ENCODE measurements at regions not wholly inside any gene's neighbourhood (a gene's known extent, or its start where the extent isn't known, plus 50 kb on each side); places are given as distances from the start of the nearest gene placed in this dataset.
"Not testable (repeated sequence)": the region's sequence is repeated elsewhere in the genome, so short reads cannot be mapped to it uniquely, and the experiment has no call there.

DNA sequence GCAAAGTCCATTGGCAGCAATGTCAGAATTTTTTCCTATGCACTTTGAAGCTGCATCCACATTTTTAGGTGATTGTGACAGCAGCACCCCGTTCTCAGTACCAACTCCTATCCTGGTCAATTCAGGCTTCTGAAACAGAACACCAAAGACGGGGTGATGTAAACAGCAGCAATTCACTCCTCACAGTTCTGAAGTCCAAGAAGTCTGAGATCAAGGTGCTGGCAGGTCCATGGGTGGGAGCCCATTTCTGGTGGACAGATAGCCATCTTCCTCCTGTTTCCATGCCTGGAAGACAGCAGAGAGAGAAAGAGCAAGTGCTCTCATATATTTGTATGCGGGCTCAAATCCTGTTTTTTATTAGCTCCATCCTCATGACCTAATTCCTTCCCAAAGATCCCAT, 471.2 kb downstream of the BRD1 start:
- no peak for DNase-seq

DNA sequence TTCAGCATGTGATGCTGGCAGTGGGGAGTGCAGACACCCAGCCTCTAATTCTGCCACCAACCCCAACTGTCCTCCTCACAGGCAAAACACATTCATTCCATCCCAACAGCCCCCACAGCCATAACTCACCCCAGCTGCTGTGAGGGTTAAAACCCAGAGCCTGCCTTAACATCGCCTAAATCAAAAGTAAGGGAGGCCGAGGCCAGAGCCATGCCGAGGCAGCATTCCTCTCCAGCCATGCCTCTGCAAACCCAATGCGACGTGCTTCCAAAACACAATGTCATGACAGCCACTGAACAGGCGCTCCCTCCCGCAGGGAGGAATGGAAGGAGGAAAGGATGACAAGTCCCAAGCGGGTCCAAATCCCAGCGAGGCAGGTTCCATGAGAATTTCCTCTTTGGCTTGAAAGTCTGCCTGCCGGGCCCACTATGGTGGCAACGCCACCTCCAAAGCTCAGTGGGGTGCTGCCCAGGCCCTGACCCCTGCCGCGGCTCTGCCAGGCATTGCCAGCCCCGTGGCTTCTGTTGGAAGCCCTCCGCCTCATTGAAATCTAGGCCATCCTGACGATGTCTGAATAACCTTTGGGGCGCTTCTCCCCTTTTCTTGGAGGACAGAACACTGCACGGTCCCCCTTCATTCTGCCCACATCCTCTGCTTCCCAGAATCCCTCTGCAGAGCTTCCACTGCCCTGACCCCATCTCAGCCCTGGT, 472.3 kb downstream of the BRD1 start:
- DNase-seq: no peak

DNA sequence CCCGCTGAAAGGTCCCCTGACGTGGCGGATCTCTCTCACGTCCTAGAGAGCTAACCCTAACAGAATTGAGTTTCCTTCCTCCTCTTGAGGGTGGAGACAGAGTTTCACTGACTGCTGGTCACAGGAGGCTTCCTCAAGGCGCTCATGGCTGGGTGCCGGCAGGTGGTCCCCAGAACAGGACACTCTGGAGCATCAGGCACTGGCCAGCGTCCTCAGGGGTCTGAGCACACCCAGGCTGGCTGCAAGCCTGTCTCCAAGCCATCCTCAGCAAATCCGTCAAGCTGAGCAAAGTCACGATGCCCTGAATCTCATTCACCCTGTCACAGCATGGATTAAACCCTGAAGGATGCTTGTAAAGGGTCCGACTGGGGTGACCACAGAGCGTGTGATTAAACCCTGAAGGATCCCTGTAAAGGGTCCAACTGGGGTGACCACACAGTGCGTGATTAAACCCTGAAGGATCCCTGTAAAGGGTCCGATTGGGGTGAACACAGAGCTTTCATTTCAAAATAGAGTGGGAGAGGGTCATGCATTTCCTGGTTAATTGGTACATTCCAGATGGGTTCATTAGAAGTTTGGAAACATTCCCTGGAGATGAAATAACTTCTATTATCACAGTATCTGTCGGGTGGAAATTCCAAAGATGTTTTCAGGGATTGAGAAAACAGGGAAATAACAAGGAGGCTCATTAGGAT, 473.0 kb downstream of the BRD1 start:
- DNase-seq: no peak

DNA sequence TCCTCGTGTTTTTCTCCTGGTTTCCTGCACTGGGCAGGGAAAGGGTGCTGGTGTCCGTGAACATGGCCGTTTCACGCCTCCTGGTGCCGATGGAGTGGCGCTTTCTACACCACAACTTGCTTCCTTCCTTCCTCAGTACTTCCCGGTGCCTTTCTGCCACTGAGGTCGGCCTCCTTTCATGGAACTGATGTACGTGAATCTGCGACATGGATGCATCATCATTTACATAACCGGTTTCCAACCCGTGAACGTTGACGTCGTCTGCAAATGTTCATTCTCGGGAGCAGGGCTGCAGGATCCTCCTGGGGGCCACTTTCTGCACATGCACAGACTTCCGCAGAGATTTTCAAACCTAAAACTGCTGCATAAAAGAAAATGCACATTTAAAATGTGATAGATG, 474.4 kb downstream of the BRD1 start:
- DNase-seq: no peak

DNA sequence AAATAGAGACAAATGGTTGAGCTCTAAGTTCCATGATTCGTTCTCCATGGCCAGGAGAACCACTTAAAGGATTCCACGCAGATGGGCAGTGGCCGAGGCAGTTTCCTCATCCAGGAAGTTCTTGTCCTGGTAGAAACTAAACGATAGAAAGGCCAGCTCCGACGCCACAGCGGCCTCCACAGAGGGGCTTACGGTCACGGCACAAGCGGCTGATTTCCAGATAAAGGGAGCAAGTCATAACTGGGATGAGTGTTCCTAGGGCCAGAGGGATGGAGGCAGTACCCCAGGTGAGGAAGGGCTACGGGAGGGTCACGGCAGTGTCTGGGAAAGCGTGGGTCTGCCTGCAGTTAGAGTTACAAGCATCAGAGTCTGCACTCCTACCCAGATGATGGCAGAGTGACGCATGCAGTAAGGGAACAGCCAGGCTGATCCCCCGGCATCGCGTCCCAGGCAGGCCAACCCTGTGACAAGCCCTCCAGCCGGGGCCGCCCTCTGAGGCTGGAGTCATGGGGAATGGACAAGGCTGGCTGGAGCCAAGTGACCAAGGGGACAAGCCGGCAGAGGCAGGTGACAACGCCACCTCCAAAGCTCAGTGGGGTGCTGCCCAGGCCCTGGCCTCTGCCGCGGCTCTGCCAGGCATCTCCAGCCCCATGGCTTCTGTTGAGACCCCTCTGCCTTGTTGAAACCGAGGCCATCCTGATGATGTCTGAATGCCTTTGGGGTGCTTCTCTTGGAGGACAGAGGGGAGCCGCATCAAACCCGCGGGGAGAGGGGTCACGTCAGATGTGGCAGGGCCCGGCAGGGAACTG, 475.1 kb downstream of the BRD1 start:
- no peak for DNase-seq

DNA sequence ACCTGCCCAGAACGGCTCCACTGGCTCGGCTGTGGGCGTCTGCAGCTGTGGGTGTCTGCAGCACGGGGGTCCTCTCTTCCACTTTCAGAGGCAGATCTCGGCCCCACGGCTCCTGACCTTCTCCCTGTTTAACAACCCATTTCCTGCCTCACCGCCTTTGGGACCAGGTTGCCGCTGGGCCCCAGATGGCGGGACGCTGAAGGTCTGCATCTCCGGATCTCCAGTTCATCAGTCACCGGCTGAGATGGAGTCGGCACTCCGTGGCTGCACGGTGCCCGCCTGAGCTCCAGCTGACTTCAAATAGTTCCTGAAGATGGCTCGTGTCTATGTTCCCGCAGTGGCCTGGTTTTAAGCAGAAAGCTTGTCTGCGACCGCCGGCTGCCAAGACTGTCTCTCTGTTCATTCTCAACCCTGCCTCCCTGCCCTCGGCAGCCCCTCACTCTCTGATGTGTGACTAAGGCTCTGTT, 475.9 kb downstream of the BRD1 start:
- DNase-seq: no peak

DNA sequence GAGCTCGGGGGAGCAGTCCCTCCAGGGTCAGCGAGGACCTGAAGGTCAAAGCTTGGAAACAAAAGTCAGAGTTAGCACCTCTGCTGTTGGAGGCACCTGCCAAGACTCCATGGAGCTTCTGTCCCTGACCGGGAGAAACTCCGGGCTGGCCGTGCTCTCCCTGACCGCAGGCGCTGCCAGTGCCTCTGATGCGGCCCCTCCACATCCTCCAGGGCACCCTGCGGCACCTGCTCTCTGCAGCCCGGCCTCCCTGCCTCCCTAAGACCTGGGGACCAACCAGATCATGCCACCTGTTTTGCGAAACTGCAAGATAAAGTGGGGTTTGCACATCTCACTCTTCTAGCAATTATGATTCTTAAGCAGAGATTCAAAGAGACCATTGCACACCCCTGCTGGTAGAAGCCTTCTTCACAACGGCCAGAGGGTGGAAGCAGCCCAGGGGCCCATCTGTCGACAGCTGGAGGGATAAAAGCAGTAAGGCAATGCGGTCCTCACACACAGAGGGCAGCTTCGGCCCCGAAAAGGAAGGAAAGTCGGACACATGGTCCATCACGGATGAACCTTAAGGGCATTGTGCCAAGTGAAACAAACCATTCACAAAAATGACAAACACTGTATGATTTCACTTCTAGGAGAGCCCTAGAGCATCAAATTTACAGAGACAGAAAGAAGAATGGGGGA, 477.1 kb downstream of the BRD1 start:
- DNase-seq: no peak

DNA sequence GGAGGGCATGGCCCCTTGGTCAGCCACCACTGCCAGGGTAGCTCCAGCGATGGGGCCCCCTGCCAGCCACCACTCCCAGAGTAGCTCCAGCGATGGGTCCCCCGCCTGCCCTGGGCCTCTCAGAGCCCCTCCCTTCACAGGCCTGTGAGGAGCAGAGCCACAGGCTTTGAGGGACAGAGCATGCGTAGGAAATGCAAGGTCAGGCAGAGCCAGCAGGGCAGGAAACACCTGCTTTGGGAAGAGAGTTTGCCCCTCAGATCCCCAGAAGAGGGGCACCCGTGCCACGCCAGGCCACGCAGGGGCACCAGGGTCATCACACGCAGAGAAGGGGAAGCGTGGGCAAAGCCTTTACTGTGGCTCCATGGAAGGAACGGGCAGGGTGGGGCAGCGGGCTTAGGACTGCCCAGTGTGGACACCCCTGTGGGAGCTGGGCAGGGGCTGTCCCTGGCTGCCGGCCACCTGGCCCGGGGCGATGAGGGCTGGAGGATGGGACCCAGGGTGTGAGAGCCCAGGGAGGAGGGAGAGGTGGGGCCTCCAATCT, 477.8 kb downstream of the BRD1 start:
- no peak for DNase-seq

DNA sequence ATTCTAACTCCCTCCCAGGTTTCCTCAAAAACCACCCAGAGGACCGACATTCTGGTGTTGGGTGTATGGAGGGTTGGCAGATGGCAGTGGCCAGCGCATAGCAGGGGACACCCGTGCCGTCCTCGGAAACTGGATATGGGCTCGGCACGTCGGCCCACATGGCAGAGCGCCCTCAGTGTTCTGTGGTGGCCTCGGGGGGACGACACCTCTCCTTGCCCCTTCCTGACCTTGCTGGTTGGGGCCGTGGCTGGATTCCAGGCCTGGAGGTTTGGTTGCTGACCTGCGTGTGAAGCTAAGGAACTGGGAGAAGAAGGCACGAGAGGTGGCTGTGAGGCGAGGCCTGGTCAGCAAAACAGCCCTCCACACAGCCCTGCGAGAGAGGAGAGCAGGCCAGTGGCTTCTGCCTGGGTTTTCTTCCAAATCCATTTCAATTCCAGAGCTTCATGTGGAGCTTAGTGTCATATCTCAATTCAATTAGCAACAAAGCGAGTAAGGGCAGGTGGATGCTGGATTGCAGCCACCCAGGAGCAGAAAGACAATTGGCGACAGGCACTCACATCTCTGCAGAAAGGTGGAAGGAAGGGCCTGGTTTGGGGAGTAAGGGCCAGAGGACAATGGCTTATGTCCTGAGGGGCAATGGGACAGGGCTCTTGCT, 478.4 kb downstream of the BRD1 start:
- DNase-seq: no peak

DNA sequence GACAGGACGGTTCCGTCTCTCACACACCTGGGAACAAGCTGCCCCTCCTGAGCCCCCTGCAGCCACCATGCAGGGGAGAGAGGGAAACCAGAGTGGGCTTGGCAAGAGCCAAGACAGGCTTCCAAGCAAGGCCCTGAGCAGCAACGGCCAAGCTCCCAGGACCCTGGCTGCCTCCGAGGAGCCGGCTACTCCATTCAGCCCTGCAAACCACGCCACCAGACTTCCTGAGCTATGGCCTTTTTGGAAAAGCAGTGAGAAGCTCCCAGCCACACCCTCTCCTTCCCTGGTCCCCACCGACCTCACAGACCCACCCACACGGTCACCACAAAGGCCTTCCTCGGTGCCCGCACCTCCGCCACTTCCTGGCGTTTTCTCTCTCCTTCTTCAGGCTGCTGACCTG, 479.0 kb downstream of the BRD1 start:
- no peak for DNase-seq

DNA sequence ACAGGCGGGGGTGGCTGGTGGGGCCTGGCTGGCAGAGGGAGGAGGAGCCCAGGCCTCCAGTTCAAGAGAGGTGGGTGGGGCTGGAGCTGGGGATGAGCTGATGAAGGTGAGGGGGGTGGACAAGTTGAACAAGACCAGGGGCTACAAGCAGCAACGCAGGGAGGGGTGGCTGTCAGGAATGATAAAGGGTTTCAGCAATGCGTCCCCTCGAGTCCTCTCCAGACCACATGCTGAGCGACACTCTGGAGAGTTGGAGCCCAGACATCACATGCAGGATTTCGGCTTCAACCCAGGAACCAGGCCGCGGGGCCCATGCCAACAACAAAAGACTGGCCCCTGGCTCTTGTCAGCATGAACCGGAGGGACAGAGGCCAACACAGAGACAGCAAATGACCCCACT, 480.3 kb downstream of the BRD1 start:
- no peak for DNase-seq

DNA sequence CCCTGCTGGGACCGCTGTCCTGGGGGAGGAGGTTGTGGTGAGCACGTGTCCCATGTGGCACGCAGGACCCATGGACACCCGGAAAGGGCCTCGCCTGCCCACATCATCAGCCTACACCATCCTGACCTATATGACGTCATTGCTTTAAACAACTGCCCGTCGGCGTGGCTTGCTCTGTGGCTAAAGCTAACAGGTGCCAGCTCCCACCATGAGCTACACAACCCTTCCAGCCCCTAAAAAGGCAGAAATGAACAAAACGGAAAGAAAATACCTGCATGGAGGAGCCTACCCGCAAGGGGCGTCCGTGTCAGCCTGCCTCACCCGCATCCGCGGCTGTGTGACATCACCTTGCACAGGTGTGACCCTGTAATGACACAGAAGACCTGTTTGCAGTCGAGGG, 481.8 kb downstream of the BRD1 start:
- DNase-seq: no peak

DNA sequence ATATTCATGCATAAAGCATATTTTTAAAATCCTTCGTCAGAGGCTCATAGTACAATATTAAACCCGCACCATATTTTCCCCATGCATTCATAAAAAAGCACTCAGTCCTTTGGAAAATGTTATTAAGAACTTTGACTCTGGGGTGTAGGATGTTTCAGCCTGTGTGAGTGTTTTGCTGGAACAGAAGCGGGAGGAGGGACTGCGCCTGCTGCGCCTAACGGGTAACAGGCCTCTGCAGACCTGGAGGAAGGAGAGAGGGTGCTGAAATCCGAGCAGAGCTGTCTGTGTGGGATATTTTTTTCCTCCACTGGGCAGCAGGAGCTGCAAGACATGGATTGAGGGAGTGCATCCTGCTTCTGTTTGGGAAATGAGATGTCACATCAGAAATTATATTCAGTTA, 483.0 kb downstream of the BRD1 start:
- no peak for DNase-seq

DNA sequence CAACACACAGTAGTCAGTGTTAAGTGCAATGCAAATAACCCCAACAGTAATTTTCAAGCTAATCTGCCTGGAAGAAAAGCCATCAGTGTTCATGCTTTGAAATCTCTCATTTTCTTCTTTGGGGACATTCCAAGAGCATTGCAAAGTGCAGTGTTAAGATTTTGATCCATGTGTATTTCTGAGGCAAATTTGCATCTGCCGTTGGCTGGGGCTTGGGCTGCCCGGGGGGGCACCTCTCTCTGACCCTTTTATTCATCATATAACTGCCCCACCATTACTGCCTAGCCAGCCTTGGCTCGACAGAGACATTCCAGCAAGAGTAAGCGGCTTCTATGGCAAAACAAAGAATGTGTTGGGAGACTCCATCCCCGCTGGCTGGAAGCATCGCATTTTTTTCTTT, 483.5 kb downstream of the BRD1 start:
- no peak for DNase-seq

DNA sequence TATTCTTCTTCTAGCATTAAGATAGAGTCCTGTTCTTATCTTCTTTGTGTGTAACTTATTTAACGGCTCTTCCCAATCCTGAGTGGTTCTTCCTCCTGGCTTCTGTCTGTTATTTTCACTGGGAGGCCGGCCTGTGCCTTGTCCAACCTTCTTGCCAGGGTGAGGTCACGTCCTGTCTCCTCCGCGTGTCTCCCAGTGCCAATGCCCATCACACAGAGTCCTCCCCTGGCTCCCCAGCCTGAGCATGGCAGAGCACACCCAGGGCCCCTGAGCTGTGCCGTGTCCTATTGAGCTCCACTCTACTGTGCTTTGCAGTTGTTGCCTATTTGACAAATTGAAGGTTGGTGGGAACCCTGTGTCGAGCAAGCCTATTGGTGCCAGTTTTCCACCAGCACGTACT, 487.3 kb downstream of the BRD1 start:
- no peak for DNase-seq

DNA sequence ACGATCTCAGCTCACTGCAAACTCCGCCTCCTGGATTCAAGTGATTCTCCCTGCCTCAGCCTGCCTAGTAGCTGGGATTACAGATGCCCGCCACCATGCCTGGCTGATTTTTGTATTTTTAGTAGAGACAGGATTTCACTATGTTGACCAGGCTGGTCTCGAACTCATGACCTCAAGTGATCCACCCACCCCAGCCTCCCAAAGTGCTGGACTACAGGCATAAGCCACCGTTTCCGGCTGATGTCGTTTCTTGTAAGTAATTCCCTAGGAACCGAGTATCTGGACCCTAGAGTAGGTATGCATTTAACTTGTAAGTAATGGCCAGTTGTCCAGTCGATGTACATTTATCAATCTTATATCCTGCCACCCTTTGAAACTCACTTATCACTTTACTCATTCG, 491.2 kb downstream of the BRD1 start:
- DNase-seq: not testable (repeated sequence)

DNA sequence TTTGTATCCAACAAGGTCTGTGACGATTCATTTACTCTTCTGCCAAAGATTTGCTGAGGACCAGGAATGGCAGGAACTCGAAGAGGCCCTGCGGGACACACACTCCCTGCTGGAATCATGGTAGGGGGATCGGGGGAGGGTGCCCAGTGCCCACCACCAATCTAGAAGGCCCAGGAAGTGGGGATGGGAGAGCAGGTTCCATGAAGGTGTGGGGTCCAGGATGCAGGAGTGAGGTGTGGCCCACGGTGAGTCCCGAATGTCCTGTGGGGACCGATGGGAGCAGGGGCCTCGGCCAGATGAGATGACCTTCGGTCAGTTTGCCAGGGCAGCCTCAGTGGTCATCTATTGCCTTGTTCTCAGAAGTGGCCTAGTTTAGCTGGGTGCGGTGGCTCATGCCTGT, 492.7 kb downstream of the BRD1 start:
- DNase-seq: no peak

DNA sequence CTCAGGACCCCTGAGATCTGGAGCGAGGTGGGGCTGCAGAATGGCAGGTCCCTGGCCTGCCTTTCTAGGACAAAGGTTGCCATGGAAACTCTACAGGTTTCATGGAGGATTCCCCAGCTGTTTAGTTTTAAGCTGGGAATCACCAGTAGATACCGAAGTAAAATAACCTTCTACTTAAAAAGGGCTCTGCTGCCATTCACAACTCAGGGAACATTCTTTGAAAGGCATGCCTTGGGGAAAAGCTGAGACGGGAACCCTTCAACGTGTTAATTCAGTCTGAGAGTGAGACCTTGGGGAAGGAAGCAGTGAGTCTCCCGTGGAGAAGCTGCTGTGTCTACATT, 493.3 kb downstream of the BRD1 start:
- DNase-seq: no peak

DNA sequence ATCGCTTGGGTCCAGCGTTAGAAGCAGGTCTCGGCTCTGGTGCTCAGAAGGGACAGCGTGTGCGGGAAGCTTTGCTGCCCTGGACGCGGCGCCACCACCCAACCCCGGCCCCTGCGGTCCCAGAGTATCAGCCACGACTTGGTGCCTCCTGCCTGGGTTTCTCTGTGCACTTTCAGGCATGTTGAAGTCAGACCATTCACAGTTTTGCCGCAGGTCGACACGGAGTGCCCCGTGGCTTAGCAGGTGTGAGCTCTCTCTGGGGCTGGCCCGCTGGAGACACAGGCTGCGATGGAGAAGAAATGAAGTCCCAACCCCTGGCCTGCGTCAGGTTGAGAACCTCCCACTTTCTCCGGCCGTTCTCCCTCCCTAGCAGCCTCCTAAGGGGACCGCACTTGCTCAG, 494.5 kb downstream of the BRD1 start:
- DNase-seq: no peak

DNA sequence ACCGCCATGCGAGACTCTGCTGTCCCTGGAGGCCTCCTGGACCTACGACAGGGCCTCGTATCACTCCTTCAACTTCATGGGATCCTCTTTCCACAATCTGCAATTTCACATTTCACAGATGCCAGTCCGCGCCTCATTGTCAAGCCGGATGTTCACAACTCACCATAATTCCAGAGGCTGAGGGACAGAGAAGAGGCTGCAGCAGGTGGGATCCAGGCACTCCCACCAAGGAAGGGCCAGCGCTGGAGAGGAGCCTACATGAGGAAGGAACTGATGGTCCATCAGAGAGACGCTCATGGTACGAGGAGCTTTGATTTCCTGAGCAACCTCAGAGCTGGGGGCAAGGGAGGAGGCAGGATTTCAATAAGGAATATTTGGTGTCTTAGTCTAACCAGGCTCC, 495.0 kb downstream of the BRD1 start:
- DNase-seq: no peak

DNA sequence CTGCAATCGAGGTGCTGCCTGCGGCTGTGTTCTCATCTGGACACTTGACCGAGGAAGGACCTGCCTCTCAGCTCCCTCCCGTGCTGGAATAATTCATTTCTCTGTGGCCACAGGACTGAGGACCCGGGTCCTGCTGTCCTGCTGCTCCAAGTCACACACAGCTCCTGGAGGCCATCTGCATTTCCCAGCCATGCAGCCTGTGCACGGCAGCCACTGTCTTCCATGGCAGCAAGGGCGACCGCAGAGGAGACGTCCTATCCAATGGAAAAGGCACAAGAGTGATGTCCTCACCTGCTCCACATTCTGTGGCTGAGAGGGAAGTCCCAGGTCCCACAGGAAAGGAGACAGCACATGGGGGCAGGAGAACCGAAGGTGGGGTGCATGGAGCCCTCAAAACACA, 495.8 kb downstream of the BRD1 start:
- no peak for DNase-seq

DNA sequence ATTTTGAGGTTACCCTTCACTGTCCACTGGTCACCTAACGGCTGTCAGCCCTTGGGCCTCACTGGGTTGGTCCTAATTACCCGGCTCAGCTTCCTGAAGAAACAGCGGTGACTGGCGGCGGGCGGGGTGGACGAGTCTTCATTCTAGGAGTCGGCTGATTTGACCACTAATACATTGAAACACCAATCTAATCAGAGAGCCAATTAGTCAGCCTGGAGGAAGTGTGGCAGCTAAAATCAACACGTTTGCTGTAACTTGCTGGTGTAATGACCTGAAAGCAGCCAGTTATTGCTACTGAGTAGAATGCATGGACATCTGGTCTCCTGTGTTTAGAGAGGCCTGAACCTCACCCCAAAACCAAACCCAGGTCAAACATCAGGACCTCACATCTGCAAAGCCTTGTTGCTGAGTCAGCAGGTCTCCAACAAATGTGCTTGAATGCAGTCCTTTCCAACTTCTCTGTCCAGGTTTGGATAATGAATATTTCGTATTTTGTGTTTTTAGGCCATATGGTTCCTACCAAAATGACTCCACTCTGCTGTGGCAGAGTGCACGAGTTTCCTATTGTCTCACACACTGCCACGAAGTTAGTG, 496.4 kb downstream of the BRD1 start:
- no peak for DNase-seq

Measured in 8988T (cell line).